NOMO-1 treated with dmso at 0.1 percent for 144 hours (cell line): ENCODE measurements at regions not wholly inside any gene's neighbourhood (a gene's known extent, or its start where the extent isn't known, plus 50 kb on each side); places are given as distances from the start of the nearest gene placed in this dataset.

ENCODE experiments used
- DNase-seq: peaks from one replicate; lab custom pipeline; 2025; ENCODE audit not compliant: unreplicated experiment; lab: John Stamatoyannopoulos, UW

DNA sequence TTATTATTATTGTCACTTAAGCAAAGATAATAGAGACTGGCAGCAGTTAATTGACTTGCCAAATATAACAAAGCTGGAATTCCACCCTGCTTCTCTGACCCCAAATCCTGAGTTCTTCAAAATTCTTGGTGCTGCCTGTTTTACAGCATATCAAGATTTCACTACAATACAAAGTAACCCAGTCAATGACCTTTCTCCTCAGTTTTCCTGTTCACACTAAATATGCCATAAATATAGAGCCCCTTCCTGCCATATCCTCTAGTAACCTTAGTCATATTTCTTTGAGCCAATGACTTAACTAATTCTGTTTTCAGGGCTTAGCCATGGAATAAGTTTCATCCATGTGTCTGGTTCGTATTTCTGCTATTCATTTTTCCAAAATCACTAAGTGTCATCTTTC lies 315.3 kb upstream of the HS3ST1 start:
- DNase-seq = no peak

DNA sequence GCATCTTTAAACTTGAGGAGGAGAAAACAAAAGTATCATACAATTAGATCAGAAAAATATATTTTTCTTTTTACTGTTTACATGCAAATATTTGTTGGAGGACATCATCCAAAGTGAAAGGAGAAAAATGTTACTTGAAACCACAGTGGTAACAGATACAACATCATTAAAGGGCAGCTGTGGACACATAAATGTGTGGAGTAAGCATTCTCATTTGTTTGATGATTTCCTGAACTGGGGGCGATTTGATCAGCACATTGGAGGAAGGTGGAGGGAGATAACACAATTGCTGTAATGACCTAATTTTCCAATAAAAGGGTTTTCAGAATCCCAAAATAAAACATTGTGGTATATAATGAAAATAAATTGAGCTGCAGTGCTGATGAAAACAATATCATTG lies 314.5 kb upstream of the HS3ST1 start:
- no peak for DNase-seq

DNA sequence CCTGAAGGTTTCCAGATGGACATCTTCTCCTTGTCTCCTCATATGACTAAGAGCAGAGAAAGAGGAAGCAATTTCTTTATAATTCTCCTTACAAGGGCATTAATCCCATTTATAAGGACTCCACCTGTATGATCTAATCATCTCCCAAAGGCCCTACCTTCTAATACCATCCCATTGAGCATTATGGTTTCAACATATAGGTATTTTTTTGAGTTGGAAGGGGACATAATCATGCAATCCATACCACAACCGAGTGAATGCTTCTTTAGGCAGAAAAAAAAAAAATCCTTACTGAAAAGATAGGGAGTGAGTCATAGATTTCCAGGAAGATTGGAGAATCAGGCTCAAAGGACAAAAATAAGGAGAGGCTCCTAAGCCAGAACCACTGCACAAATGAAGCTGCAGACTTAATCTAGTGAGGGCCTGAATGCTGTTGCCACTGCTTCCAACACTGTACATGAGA lies 312.5 kb upstream of the HS3ST1 start:
- DNase-seq = no peak

DNA sequence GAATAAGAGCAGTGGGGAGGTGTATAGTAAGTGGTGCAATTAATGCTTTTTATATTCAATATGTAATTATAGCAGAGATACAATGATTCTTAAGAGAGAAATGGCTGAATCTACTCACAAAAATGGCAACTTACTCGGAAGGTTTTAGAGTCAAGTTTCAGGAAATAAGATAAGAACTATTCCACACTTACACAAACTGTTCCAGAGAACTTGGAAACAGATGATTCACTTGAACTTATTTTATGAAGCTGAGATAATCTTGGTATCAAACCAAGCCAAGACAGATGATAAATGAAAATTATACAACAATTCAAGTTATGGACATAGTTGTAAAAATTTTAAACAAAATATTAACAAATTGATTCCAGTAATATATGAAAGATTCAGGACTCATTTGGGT lies 311.3 kb upstream of the HS3ST1 start:
- DNase-seq = no peak

DNA sequence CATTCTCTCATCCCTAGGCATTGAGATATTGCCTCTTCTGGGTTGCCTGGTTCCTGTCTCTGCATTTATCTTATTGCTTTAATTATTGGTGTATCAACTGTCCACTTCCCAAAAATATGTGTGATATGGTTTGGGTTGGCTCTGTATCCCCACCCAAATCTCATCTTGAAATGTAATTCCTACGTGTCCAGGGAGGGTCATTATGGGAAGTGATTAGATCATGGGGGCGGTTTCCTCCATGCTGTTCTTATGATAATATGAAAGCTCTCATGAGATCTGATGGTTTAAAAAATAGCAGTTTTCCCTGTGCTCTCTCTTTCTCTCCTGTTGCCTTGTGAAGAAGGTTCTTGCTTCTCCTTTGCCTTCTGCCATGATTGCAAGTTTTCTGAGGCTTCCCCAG lies 308.3 kb upstream of the HS3ST1 start:
- DNase-seq = no peak

DNA sequence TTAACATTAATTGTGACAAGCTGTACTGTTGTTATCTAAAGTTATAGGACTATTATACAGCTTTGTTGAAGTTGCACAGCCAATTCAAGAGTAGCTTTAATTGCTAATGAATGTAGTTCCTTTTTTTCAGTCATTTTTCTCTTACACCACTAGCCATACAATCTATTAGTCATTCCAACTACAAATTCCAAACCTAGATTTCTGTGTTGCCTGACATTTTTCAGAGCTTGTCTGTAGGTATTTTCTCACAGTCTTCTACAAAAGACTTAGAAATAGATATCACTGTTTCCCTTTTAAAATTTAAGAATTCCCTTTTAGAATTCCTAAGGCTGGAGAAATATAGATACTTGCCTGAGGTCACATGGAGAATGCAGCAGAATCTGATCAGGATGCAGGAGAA lies 307.0 kb upstream of the HS3ST1 start:
- no peak for DNase-seq

DNA sequence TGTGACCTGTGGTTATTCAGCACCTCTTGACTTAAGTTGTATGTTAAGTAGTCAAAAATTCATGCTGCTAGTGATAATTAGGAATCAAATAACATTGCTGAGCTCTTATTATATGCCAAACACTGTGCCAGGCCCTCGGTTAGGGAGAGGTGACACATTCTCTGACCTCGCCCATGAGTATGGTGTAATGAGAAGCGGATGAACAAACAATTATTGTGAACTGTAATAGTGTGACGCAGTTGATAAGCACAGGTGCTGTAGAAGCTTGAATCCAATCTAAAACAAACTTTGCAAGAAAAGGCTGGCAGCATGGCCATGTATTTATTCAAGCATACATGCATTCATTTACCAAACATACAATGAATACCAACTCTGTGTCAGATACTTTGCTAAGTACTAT lies 303.5 kb upstream of the HS3ST1 start:
- no peak for DNase-seq

DNA sequence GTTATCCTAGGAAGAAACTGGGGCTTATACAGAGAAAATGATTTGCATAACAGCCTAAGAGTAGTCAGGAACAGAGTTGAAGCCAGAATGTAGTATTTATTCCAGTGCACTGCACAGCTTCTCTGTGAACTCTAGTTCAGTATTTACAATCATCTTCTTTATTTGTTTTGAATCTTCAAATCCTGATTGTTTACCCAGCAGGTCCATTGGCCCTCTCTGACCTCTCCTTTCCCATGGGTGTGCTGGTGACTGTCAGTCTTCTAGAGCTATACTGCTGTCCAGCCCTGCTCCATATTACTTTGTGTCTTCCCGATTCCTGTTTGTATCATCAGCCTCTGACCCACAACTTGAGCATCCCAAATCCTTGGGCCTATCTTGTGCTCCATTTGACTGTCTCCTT lies 301.9 kb upstream of the HS3ST1 start:
- DNase-seq = no peak

DNA sequence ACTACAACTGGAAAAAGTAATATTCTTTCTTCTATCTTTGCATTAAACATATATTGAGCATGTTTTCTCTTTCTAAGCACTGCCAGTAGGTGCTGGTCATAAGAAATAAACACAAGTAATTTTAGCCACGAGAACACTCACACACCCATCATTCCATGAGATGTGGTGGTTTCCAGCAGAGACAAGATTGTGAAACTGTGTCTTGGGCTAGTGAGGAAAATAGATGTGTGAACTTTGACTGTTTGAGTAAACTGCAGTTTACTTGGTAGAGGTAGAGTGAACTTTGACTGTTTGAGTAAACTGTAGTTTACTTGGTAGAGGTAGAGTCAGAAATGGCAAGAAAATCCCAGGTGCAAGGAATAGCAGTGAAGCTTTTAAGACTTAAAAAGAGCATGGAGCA lies 300.9 kb upstream of the HS3ST1 start:
- DNase-seq = no peak

DNA sequence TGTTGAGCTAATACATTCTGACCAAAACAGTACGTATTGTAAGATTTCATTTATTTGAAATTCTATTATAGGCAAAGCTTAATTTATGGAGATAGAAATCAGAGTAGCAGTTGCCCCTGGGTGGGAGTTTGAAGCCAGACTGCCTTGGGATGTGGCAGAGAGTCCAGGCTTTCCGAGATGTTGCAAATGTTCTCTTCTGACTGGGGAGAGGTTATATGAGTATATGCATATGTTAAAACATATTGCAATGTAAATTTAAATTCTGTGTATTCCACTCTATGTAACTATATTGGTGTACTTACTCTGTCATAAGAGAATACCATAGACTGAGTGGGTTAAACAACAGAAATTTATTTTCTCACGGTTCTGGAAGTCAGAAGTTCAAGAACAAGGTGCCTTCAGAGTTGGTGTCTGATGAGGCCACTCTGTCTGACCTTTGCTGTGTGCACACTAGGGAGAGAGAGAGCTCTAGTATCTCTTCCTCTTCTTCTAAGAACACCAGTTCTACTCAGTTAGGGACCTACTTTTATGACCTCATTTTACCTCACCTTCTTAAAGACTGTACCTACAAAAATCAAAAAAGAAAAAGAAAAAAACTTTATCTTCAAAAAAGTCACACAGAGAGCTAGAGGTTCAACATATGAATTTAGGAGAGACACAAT lies 299.3 kb upstream of the HS3ST1 start:
- no peak for DNase-seq

DNA sequence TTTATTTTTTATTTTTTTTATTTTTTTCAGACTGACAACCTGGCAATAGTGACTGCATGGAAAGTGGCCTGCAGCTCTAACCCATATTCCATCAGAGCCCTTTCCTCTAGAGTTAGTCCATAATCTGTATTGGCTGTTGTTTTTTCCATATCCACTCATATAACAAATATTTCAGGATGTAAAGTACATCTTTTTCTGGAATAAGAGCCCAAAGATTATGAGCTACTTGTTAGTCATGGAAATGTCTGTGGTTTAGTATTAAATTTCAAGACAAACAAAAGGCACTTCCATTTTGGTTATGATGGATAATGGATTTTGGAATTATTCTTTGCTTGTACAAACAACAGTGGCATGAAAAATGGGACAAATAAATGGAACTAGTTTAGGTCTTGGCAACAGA lies 296.0 kb upstream of the HS3ST1 start:
- no peak for DNase-seq

DNA sequence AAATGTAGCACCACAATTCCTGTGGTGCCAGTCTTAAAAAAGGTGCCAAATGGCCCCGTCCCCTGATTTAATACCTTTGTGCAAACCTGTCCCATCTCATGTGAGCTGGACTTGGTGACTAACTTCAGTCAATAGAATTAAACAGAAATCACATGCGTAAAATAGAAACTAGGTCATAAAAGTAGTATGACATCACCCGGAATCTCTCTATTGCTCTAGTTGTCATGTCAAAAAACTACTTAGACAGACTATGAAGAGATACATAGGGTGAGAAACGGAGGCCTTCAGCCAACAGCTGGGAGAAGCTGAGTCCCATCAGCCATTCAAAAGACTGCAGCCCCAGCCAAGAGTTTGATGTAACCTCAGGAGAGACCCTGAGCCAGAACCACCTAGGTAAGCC lies 293.5 kb upstream of the HS3ST1 start:
- DNase-seq = no peak

DNA sequence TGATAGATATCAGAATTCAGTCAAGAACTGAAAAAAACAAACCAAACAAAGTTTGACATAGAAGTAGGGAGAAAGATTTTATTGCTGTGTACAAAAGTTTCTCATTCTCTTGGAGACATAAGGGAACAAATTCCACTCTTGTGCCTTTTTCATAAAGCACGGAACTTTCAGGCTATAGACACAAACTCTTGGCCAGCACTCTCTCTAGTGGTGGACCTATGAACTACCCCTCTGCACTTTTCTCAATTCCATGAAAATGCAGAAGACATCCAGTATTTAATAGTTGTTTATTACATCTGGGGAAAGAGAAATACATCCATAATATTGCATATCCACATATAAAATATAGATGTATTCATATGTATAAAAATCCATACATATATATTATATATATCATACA lies 291.6 kb upstream of the HS3ST1 start:
- DNase-seq = no peak

DNA sequence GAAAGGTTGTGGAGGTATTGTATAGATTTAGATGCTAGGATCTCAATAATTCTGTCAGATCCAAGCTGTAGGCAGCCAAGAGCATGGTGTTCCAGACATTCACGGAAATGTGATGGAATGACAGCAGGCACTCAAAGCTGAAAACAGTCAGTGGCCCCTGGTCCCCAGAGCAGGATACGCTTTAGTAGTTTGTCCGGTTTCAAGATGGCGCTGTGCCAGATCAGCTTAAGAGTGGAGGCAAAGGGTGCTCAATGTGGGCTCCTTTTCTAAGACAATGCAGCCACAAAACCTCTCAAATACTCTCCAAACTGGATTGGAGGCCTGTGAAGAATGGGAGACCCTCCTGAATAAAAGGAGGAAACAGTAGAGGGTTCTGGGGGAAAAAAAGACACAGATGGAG lies 291.2 kb upstream of the HS3ST1 start:
- no peak for DNase-seq

DNA sequence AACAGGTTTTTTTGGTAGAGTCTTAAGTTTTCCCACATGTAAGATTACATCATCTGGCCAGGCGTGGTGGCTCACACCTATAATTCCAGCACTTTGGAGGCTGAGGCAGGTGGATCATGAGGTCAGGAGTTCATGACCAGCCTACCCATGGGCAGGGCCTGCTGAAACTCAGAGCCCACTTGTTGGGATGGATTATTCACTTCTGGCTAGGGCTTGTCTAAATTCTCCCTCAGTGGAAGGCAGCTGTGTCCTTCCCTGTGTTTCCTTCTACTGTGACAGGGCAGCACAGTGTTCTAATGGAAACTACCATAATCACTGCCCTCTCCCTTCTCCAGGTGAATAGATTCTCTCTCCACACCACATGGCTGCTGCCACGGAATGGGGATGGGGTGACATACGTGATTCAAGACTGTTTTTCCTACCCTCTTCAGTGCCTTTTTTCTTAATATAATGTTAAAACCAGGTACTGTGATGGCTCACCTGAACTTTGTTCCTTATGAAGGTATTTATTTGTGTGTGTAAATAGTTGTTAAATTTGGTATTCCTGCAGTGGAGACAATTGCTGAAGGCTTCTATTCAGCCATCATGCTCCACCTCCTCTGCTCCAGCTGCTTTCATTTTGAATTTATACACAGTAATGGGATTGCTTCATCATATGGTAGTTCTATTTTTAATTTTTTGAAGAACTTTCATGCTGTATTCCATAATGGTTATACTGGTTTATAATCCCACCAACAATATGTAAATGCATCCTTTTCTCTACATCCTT lies 287.2 kb upstream of the HS3ST1 start:
- no peak for DNase-seq

DNA sequence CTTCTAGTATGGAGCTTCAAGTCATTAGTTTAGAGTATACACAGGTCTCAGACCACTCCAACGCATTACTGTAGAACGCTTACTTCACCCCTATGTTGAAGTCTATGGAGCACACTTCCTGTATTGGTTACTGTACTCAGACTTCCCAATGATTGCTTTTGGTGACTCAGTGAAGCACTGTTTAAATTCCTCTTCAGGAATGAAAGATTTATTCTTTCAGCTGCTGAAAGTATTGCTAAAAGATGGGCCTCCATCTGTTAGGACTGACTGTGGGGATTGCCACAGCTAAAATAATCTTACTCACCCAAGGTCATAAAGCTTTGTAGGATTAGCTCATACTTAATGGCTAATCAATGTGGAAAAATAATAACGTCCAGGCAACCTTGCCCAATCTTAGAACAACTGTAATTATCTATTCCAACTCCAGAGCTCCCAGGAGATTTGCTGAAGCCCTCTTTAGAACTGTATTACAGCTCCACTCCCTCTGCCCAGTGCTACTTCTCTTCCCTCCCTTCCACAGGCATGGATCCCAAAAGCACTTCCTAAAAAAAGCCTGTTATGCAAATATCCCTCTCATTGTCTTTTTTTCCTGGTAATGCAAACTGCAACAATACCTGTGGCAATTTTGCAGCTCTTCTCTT lies 281.9 kb upstream of the HS3ST1 start:
- no peak for DNase-seq

DNA sequence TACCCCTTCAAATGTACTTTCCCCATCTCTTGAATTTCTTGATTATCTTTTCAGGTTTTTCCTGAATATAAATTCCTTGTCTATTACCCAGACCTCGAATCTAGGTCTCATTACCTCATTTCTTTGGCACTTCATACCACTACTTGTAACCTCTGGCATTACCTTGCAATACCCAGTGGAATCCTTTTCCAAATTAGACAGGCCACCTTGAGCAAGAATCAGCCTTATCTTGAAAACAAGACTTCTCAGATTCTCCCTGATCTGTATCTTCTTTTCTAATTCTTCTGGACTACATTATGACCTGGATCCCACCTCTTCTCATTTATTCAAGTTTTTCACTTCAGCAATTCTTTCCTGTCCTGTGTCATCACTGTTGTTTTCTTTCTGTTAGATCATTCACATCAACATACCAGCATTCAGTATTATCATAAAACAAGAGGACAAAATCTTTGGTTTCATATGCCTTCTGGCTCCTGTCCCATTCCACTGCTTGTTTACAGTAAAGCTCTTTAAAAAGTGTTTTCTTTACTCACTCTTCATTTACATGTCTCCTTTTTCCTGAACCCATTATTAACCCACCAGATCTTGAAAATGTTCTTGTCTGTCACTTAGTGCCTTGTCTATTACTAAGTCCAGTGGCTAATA lies 275.6 kb upstream of the HS3ST1 start:
- no peak for DNase-seq

DNA sequence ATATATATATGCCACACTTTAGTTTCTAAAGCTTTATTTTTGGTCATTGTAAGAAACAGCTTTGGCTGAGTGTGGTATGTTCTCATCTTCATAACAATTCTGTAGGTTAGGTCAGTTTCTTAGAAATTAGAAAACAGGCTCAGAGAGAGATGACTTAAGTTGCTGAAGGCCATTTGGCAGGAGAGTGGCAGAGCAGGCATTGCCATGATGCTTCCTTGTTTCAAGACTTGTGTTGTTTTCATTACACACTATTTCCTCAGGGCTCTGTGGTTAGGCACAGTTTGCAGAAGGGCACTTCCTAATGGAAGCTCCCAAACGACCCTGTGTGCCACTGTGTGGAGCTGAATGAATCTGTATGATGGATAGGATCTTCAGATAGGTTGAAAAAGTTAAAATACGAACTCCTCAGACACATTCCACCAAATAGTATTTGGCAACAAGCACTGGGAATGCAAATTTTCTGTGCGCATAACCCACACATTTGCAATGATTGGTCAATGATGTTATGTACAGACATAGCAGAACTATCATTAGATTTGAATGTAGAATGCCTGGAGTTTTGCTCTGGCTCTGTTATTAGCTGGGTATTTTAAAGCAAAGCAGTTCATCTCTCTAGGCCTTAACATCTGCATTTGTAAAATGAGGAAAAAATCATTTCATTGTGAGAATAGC lies 274.3 kb upstream of the HS3ST1 start:
- no peak for DNase-seq

DNA sequence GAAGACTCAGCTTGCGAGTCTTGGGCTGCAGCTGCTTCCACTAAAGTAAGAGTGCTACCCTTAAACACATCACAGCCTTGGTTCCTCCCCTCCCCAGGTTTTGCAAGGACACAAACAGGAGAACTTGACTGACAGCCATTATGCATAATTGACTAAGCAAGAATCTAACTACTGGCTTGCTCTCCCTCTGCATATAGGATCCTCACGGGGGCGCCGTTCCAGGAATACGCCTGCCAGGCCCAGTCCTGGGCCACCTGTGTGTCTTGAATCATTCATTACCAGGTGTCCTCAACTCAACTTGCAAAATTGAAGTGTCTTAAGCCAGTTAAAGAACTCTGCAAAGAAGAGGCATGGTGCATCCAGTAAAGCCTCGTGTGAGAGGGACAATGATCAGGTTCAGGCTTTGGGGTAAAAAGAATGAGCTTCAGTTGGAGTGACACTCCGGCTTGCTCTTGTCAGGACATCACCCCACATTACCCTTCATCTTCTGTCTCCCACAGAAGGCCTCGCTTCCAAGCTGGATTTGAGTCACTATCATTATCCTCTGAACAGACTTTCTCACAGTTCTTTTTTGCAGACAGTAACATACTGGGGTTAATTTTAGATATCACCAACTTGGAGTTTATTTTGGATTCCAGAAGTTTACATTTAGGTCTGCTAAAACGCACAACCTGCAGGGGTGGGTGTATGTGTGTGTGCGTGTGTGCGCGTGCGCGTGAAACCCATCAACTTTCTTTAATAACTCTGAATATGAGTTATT lies 273.5 kb upstream of the HS3ST1 start:
- no peak for DNase-seq

DNA sequence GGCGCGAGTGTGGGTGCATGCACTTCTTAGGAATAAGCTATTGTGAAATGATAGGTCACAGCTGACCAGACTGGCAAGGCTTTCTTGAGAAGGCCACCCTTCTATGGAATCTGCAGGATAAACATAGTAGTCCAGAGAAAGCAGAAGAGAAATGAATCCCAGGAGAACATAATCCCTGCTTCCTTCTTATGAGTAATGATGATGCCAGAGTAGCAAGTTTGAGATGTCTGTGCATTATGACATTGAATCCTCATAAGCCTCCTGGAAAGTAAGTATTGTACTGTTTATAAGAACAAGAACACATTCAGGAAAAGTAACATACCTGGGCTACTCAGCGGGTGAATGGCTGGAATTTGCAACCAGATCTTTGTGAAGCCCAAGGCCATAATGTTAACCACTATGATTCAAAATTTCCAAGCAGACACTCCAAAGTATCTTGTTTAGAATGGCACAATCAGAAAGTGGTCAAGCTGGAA lies 272.1 kb upstream of the HS3ST1 start:
- no peak for DNase-seq
